Heart right ventricle (tissue), 16 donors: ENCODE measurements at regions not wholly inside any gene's neighbourhood (a gene's known extent, or its start where the extent isn't known, plus 50 kb on each side); places are given as distances from the start of the nearest gene placed in this dataset.

Experiments used
- ATAC-seq, 8 donors: fragments of 200-7000 bp; cut with Tn5 transposase; one replicate each; pipeline ENCODE4 v1.9.1; 2020; ENCODE audit warnings: mild to moderate bottlenecking in 8 of 8, moderate library complexity in 8 of 8, moderate number of reproducible peaks in 1 of 8
- DNase-seq, 2 donors: peaks; one replicate each; pipeline ENCODE4 v3.0.0-alpha.2; 2020
- H3K27ac ChIP-seq, 10 donors: fragments of 200-600 bp; sonication (generic) in 2 of 10; one replicate each; pipeline versions ENCODE4 v1.5.0 to v1.8.0; 2020 to 2022; ENCODE audit warnings: mild to moderate bottlenecking in 3 of 10
- H3K27me3 ChIP-seq, 7 donors: fragments of 200-600 bp; one replicate each; pipeline ENCODE4 v1.8.0; 2021 to 2022; ENCODE audit warnings: mild to moderate bottlenecking in 2 of 7
- H3K36me3 ChIP-seq, 9 donors: fragments of 200-600 bp; sonication (generic) in 1 of 9; one replicate each; pipeline versions ENCODE4 v1.5.0 to v1.8.0; 2020 to 2022; ENCODE audit warnings: mild to moderate bottlenecking in 2 of 9
- H3K4me1 ChIP-seq, 9 donors: fragments of 200-600 bp; sonication (generic) in 1 of 9; one replicate each; pipeline versions ENCODE4 v1.5.0 to v1.8.0; 2020 to 2022; ENCODE audit warnings: mild to moderate bottlenecking in 4 of 9
- H3K4me3 ChIP-seq, 10 donors: fragments of 200-600 bp; sonication (generic) in 2 of 10; one replicate each; pipeline versions ENCODE4 v1.5.0 to v1.8.0; 2020 to 2022; ENCODE audit warnings: mild to moderate bottlenecking in 7 of 10, moderate library complexity in 2 of 10
- H3K9me3 ChIP-seq, 11 donors: fragments of 200-600 bp in 10 of 11; sonication (generic) in 2 of 11; one replicate each; pipeline versions ENCODE4 v1.5.0 to v1.8.0; 2013 to 2022; ENCODE audit warnings: mild to moderate bottlenecking in 2 of 11, control low read depth in 1 of 11, moderate library complexity in 1 of 11
- CTCF ChIP-seq, 9 donors: fragments of 200-600 bp; sonication (generic) in 2 of 9; IDR thresholded peaks; one replicate each; pipeline versions ENCODE4 v1.5.0 to v1.8.0; 2021 to 2022; ENCODE audit warnings: antibody characterized with exemption in 9 of 9, mild to moderate bottlenecking in 5 of 9, moderate library complexity in 1 of 9
- WGBS, 2 donors: extraction: QIAGEN DNeasy Blood & Tissue Kit; methylation state at CpG; one replicate each; pipeline ENCODE4 v1.1.7; 2013; ENCODE audit warnings: inconsistent platforms in 1 of 2; 5-methylcytosine and 5-hydroxymethylcytosine counted together
- intact Hi-C, 10 donors: fragments of 100-400 bp; cut with DNase I; formaldehyde crosslinking; loops; one replicate each; pipeline versions ENCODE4 v1.11.1 to v1.14.2; 2022
- donor health status: Arrhythmogenic right ventricular cardiomyopathy.
- donor health status: ischemic (EF 13 %, LVEDD 7.1; RV severe dilation, severe dysfunction).
- donor health status: healthy with polysubstance abuse.
- donor health status: DM: no; HTN: yes; CAD: no.
- donor health status: DM: no; HTN: no; CAD: no.
- donor health status: ischemic (EF 25% LVEDD 6.9; RV normal size, moderate dysfunction).
- donor health status: ischemic (EF 25% LVEDD 5.7; RV mildly dilated, moderate dysfunction).
- donor health status: healthy.
- donor health status: DM: yes; HTN: yes; CAD: no.
- donor health status: Ischemic cardiomyopathy.
- donor health status: ischemic (EF 35%, LVEDD 5.7; RV mildly dilated, moderate dysfunction).
- donor health status: nonischemic (EF 11% LVEDD 7.7; RV severe dilation, severe dysfunction).
- donor health status: DM: yes; HTN: yes; CAD: no.
- donor health status: PGD.
- donor health status: ischemic (EF 29% LVEDD 5.4; RV normal size, mild dysfunction).
- donor health status: nonischemic (EF 23%, LVEDD 6.1; RV moderate dilation, normal function).

- no peaks in the 10 kb centered on the region for H3K9me3 ChIP-seq
- no peak overlapping the region for H3K4me3 ChIP-seq
- no peaks in the 10 kb centered on the region for H3K4me1 ChIP-seq
- no peaks in the 10 kb centered on the region for H3K36me3 ChIP-seq
- ATAC-seq: no peak
- H3K27ac ChIP-seq: no peak overlapping the region
- WGBS, 2 donors: 52 to 58% methylated on average over 16 of the region's 16 CpGs
- no peak for DNase-seq
- H3K27me3 ChIP-seq: peaks cover 0 to 21% (median 9%) of the 10 kb centered on the region in 7 donors
- intact Hi-C loops: no loop called here
- TF ChIP-seq CTCF (IDR thresholded peaks at IDR 0.05): no peak
Observed at GRCh38 chr2:129765678-129766351, 213.7 kb upstream of the RAB6C start.

GRCh38 chr2:129766374-129766993 is 213.0 kb upstream of the RAB6C start:
- H3K4me1 ChIP-seq: no peaks in the 10 kb centered on the region
- intact Hi-C loops: no loop called here
- DNase-seq: no peak

GRCh38 chr2:129767346-129768035 is 212.0 kb upstream of the RAB6C start:
- ATAC-seq: no peak
- no peak for TF ChIP-seq CTCF (IDR thresholded peaks at IDR 0.05)
- Histone ChIP-seq H3K36me3 (no peaks in the 10 kb centered on the region), H3K27ac (no peak overlapping the region), H3K4me1 (no peaks in the 10 kb centered on the region), H3K4me3 (no peak overlapping the region), H3K27me3 (peaks cover 0 to 21% (median 9%) of the 10 kb centered on the region in 7 donors), H3K9me3 (peaks cover 0 to 4% (median 0%) of the 10 kb centered on the region in 11 donors)
- intact Hi-C loops: no loop called here
- 78 to 85% methylated on average over 22 of the region's 22 CpGs for WGBS, 2 donors
- no peak for DNase-seq

More at GRCh38 chr2:129766374-129766993, 213.0 kb upstream of the RAB6C start:
- WGBS, 2 donors: 79 to 80% methylated on average over 16 of the region's 16 CpGs
- no peak overlapping the region for H3K4me3 ChIP-seq
- no peak for TF ChIP-seq CTCF (IDR thresholded peaks at IDR 0.05)
- H3K9me3 ChIP-seq: no peaks in the 10 kb centered on the region
- H3K36me3 ChIP-seq: no peaks in the 10 kb centered on the region
- no peak overlapping the region for H3K27ac ChIP-seq
- no peak for ATAC-seq
- peaks cover 0 to 21% (median 9%) of the 10 kb centered on the region in 7 donors for H3K27me3 ChIP-seq

- intact Hi-C loops: no loop called here
- H3K4me3 ChIP-seq: no peak overlapping the region
- H3K27me3 ChIP-seq: peaks cover 0 to 21% (median 9%) of the 10 kb centered on the region in 7 donors
- no peak overlapping the region for H3K27ac ChIP-seq
- H3K4me1 ChIP-seq: no peaks in the 10 kb centered on the region
- no peak for TF ChIP-seq CTCF (IDR thresholded peaks at IDR 0.05)
- DNase-seq (no peak), ATAC-seq (no peak)
- H3K9me3 ChIP-seq: peaks cover 0 to 9% (median 0%) of the 10 kb centered on the region in 11 donors
- 39% methylated on average over 6 of the region's 6 CpGs for WGBS, 2 donors
- no peaks in the 10 kb centered on the region for H3K36me3 ChIP-seq
Observed at GRCh38 chr2:129768036-129768386, 211.5 kb upstream of the RAB6C start.
